GM23338 (cell line): ENCODE measurements at regions not wholly inside any gene's neighbourhood (a gene's known extent, or its start where the extent isn't known, plus 50 kb on each side); places are given as distances from the start of the nearest gene placed in this dataset.

Source experiments
- ATAC-seq: fragments of 200-7000 bp; cut with Tn5 transposase; 3 replicates; pipeline ENCODE4 v1.9.1; 2020
- DNase-seq: peaks from one replicate; pipeline ENCODE4 v3.0.0-alpha.2; 2015; ENCODE audit warnings: low spot score
- H2AFZ ChIP-seq: fragments of 200-600 bp; sonication (generic); 2 replicates; pipeline ENCODE4 v1.8.0; 2016; ENCODE audit warnings: antibody characterized with exemption, mild to moderate bottlenecking, moderate library complexity
- H3F3A ChIP-seq: fragments of 200-600 bp; sonication (generic); replicated peaks from 2 replicates; pipeline ENCODE4 v1.8.0; 2017; ENCODE audit warnings: antibody characterized with exemption, mixed run types, low read depth
- H3K27ac ChIP-seq: fragments of 200-600 bp; sonication (generic); 2 replicates; pipeline ENCODE4 v1.6.1; 2016; ENCODE audit warnings: low read depth
- H3K27me3 ChIP-seq: fragments of 200-600 bp; sonication (generic); 2 replicates; pipeline ENCODE4 v1.8.0; 2016; ENCODE audit warnings: mild to moderate bottlenecking, mixed run types, moderate library complexity; ENCODE audit not compliant: insufficient read depth
- H3K36me3 ChIP-seq: fragments of 200-600 bp; sonication (generic); 2 replicates; pipeline ENCODE4 v1.8.0; 2016; ENCODE audit warnings: mild to moderate bottlenecking; ENCODE audit not compliant: insufficient read depth
- H3K4me1 ChIP-seq: fragments of 200-600 bp; sonication (generic); 2 replicates; pipeline ENCODE4 v1.8.0; 2016; ENCODE audit warnings: mild to moderate bottlenecking, moderate library complexity; ENCODE audit not compliant: insufficient read depth
- H3K4me2 ChIP-seq: fragments of 200-600 bp; sonication (generic); 2 replicates; pipeline ENCODE4 v1.7.1; 2017; ENCODE audit warnings: mixed run types
- H3K4me3 ChIP-seq: fragments of 200-600 bp; sonication (generic); 2 replicates; pipeline ENCODE4 v1.6.1; 2016; ENCODE audit warnings: mixed run types
- H3K79me2 ChIP-seq: fragments of 200-600 bp; sonication (generic); replicated peaks from 2 replicates; pipeline ENCODE4 v1.8.0; 2017; ENCODE audit warnings: mild to moderate bottlenecking; ENCODE audit not compliant: insufficient read depth
- H3K9me2 ChIP-seq: fragments of 200-600 bp; sonication (generic); 2 replicates; pipeline ENCODE4 v1.8.0; 2017; ENCODE audit not compliant: insufficient read depth
- H4K20me1 ChIP-seq: fragments of 200-600 bp; sonication (generic); replicated peaks from 2 replicates; pipeline ENCODE4 v1.8.0; 2017; ENCODE audit warnings: mild to moderate bottlenecking; ENCODE audit not compliant: insufficient read depth
- H3K27ac Mint-ChIP-seq: 2 replicates; pipeline ENCODE4 v1.8.0; 2020; ENCODE audit warnings: inconsistent platforms, mild to moderate bottlenecking, moderate library complexity, mixed read lengths
- H3K27me3 Mint-ChIP-seq: 3 replicates; pipeline ENCODE4 v1.8.0; 2022; ENCODE audit warnings: low read depth, mild to moderate bottlenecking, moderate library complexity, mixed read lengths, inconsistent platforms; ENCODE audit not compliant: insufficient read depth, poor library complexity
- H3K36me3 Mint-ChIP-seq: 3 replicates; pipeline ENCODE4 v1.8.0; 2021; ENCODE audit warnings: low read depth, mild to moderate bottlenecking, inconsistent platforms, moderate library complexity, mixed read lengths
- H3K4me1 Mint-ChIP-seq: 3 replicates; pipeline ENCODE4 v1.8.0; 2020; ENCODE audit warnings: mild to moderate bottlenecking, inconsistent platforms, mixed read lengths
- H3K4me3 Mint-ChIP-seq: 3 replicates; pipeline ENCODE4 v1.8.0; 2021; ENCODE audit warnings: moderate library complexity, mild to moderate bottlenecking, inconsistent platforms, mixed read lengths
- H3K9me3 Mint-ChIP-seq: 3 replicates; pipeline ENCODE4 v1.8.0; 2020; ENCODE audit warnings: moderate library complexity, mild to moderate bottlenecking, inconsistent platforms, mixed read lengths
- CREB1 ChIP-seq: fragments of 250-450 bp; sonication (Bioruptor Pico); IDR thresholded peaks from 2 replicates; pipeline ENCODE4 v1.5.0; 2020; ENCODE audit warnings: low read depth, mild to moderate bottlenecking, moderate library complexity
- EZH2 ChIP-seq: fragments of 200-600 bp; sonication (generic); IDR thresholded peaks from one replicate; pipeline ENCODE4 v1.8.0; 2017; ENCODE audit warnings: antibody characterized with exemption, mild to moderate bottlenecking, low read depth; ENCODE audit not compliant: unreplicated experiment
- EZH2phosphoT487 ChIP-seq: fragments of 200-600 bp; sonication (generic); IDR thresholded peaks from one replicate; pipeline ENCODE4 v1.8.1; 2018; ENCODE audit warnings: antibody characterized with exemption; ENCODE audit not compliant: unreplicated experiment
- JUNB ChIP-seq: IDR thresholded peaks from one replicate; pipeline ENCODE4 v1.6.1; 2016; ENCODE audit warnings: antibody characterized with exemption; ENCODE audit not compliant: unreplicated experiment
- NANOG ChIP-seq: IDR thresholded peaks from 2 replicates; pipeline ENCODE4 v1.6.1; 2016; ENCODE audit warnings: antibody characterized with exemption, borderline replicate concordance
- POLR2AphosphoS5 ChIP-seq: IDR thresholded peaks from 2 replicates; pipeline ENCODE4 v1.6.1; 2016; ENCODE audit warnings: antibody characterized with exemption, low read depth
- STAT1 ChIP-seq: IDR thresholded peaks from one replicate; pipeline ENCODE4 v1.6.1; 2016; ENCODE audit warnings: antibody characterized with exemption; ENCODE audit not compliant: unreplicated experiment
- ZNF114 ChIP-seq: fragments of 250-450 bp; sonication (Bioruptor Pico); IDR thresholded peaks from 2 replicates; pipeline ENCODE4 v1.5.0; 2020; ENCODE audit warnings: mild to moderate bottlenecking, moderate library complexity
- ZNF331 ChIP-seq: fragments of 250-450 bp; sonication (Bioruptor Pico); IDR thresholded peaks from 2 replicates; pipeline ENCODE4 v1.5.0; 2020; ENCODE audit warnings: low read depth, mild to moderate bottlenecking, moderate library complexity
- TF ChIP-seq, protein P1 (sequence below): IDR thresholded peaks from one replicate; pipeline ENCODE4 v1.6.1; 2018; ENCODE audit warnings: antibody characterized with exemption; ENCODE audit not compliant: unreplicated experiment
- TF ChIP-seq, protein P2 (sequence below), 2 experiments: fragments of 200-600 bp in 1 of 2; sonication (generic) in 1 of 2; conservative IDR thresholded peaks; 2 replicates each; pipeline versions ENCODE4 v1.5.1 to v1.6.1; 2016 to 2017; ENCODE audit warnings: antibody characterized with exemption in 2 of 2, low read depth in 2 of 2, mild to moderate bottlenecking in 2 of 2, moderate library complexity in 1 of 2
- TF ChIP-seq, protein P3 (sequence below): IDR thresholded peaks from 2 replicates; pipeline ENCODE4 v1.6.1; 2016; ENCODE audit warnings: antibody characterized with exemption

DNA sequence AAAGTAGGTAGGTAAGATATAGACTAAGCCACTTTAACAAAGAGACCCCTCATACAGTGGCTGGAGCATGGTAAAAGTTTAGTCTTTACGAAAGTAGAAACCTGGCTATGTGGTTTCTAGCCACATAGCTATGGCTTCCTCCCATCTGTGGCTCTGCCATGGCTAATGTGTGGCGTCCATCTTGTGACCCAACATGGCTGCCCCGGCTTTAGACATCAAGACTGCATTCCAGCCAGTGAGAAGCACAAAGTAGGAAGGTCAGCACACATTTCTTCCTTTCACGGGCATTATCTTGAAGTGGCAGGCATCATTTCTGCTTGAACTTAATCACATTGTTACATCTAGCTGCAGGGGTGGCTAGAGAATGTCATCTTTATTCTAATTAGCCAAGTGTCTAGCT lies 148.3 kb downstream of the TBX5 start:
- no peak for ATAC-seq
- TF ChIP-seq EZH2phosphoT487 (no peak), STAT1 (no peak), POLR2AphosphoS5 (no peak), ZNF114 (CRISPR knock-in tag) (no peak), ZNF331 (CRISPR knock-in tag) (no peak)
- TF ChIP-seq, protein P1, sequence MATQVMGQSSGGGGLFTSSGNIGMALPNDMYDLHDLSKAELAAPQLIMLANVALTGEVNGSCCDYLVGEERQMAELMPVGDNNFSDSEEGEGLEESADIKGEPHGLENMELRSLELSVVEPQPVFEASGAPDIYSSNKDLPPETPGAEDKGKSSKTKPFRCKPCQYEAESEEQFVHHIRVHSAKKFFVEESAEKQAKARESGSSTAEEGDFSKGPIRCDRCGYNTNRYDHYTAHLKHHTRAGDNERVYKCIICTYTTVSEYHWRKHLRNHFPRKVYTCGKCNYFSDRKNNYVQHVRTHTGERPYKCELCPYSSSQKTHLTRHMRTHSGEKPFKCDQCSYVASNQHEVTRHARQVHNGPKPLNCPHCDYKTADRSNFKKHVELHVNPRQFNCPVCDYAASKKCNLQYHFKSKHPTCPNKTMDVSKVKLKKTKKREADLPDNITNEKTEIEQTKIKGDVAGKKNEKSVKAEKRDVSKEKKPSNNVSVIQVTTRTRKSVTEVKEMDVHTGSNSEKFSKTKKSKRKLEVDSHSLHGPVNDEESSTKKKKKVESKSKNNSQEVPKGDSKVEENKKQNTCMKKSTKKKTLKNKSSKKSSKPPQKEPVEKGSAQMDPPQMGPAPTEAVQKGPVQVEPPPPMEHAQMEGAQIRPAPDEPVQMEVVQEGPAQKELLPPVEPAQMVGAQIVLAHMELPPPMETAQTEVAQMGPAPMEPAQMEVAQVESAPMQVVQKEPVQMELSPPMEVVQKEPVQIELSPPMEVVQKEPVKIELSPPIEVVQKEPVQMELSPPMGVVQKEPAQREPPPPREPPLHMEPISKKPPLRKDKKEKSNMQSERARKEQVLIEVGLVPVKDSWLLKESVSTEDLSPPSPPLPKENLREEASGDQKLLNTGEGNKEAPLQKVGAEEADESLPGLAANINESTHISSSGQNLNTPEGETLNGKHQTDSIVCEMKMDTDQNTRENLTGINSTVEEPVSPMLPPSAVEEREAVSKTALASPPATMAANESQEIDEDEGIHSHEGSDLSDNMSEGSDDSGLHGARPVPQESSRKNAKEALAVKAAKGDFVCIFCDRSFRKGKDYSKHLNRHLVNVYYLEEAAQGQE = no peak
- TF ChIP-seq, protein P2, sequence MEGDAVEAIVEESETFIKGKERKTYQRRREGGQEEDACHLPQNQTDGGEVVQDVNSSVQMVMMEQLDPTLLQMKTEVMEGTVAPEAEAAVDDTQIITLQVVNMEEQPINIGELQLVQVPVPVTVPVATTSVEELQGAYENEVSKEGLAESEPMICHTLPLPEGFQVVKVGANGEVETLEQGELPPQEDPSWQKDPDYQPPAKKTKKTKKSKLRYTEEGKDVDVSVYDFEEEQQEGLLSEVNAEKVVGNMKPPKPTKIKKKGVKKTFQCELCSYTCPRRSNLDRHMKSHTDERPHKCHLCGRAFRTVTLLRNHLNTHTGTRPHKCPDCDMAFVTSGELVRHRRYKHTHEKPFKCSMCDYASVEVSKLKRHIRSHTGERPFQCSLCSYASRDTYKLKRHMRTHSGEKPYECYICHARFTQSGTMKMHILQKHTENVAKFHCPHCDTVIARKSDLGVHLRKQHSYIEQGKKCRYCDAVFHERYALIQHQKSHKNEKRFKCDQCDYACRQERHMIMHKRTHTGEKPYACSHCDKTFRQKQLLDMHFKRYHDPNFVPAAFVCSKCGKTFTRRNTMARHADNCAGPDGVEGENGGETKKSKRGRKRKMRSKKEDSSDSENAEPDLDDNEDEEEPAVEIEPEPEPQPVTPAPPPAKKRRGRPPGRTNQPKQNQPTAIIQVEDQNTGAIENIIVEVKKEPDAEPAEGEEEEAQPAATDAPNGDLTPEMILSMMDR (conservative IDR thresholded peaks at IDR 0.05; ENCODE audit: low read depth in 2 of 2) = no peak
- TF ChIP-seq, protein P3, sequence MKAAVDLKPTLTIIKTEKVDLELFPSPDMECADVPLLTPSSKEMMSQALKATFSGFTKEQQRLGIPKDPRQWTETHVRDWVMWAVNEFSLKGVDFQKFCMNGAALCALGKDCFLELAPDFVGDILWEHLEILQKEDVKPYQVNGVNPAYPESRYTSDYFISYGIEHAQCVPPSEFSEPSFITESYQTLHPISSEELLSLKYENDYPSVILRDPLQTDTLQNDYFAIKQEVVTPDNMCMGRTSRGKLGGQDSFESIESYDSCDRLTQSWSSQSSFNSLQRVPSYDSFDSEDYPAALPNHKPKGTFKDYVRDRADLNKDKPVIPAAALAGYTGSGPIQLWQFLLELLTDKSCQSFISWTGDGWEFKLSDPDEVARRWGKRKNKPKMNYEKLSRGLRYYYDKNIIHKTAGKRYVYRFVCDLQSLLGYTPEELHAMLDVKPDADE = no peak
- H3K27me3 ChIP-seq = no peaks in the 10 kb centered on the region
- Mint-ChIP-seq H3K9me3 (no peaks in the 10 kb centered on the region; the same call in 2 of the 3 replicates), H3K27ac (no peak overlapping the region), H3K36me3 (no peaks in the 10 kb centered on the region), H3K27me3 (peaks cover 3% of the 10 kb centered on the region), H3K4me3 (no peak overlapping the region), H3K4me1 (peaks cover 5% of the 10 kb centered on the region; the same call in 2 of the 3 replicates)
- DNase-seq = no peak
- H3K4me3 ChIP-seq = no peak overlapping the region
- no peak overlapping the region for H3K27ac ChIP-seq
- no peaks in the 10 kb centered on the region for H3K79me2 ChIP-seq
- no peaks in the 10 kb centered on the region for H3F3A ChIP-seq
- no peaks in the 10 kb centered on the region for H4K20me1 ChIP-seq
- H3K4me1 ChIP-seq = no peaks in the 10 kb centered on the region
- H2AFZ ChIP-seq = peak overlapping the region; percentile 81
- H3K36me3 ChIP-seq = no peaks in the 10 kb centered on the region; the same call in 1 of the 2 replicates
- no peak overlapping the region for H3K4me2 ChIP-seq
- H3K9me2 ChIP-seq = peaks cover 17% of the 10 kb centered on the region

DNA sequence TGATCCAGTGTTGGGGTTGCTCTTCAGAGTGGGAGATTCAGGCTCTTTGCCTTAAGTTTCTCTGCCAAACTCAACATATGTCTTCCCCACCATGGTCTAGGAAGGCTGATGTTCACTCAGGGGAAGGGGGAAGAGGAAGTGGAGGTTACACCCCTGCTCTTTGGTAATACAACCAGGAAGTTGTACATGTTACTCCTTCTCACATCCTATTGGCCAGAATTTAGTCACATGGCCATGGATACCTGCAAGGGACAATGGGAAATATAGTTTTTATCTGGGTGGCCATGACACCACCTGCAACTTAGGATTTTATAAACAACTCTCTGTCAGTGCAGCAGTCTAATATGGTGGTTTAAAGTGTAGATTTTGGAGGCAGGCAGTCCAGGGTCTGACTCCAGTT lies 150.9 kb downstream of the TBX5 start:
- Mint-ChIP-seq H3K36me3 (no peaks in the 10 kb centered on the region), H3K4me3 (no peak overlapping the region), H3K4me1 (peaks cover 9% of the 10 kb centered on the region), H3K27ac (no peak overlapping the region), H3K27me3 (no peaks in the 10 kb centered on the region), H3K9me3 (no peaks in the 10 kb centered on the region; the same call in 2 of the 3 replicates)
- no peak overlapping the region for H3K27ac ChIP-seq
- no peaks in the 10 kb centered on the region for H3K27me3 ChIP-seq
- no peaks in the 10 kb centered on the region for H3K36me3 ChIP-seq
- H3F3A ChIP-seq = no peaks in the 10 kb centered on the region
- ATAC-seq (no peak), DNase-seq (no peak)
- TF ChIP-seq STAT1 (no peak), JUNB (no peak), NANOG (no peak), ZNF114 (CRISPR knock-in tag) (no peak), CREB1 (CRISPR knock-in tag) (no peak), EZH2 (no peak)
- no peak overlapping the region for H3K4me2 ChIP-seq
- H3K4me1 ChIP-seq = no peaks in the 10 kb centered on the region
- H4K20me1 ChIP-seq = no peaks in the 10 kb centered on the region
- no peak overlapping the region for H3K4me3 ChIP-seq
- H3K9me2 ChIP-seq = peaks cover 18% of the 10 kb centered on the region
- no peaks in the 10 kb centered on the region for H3K79me2 ChIP-seq
- H2AFZ ChIP-seq = peak overlapping the region; percentile 74
